ENCODE measurements at regions not wholly inside any gene's neighbourhood (a gene's known extent, or its start where the extent isn't known, plus 50 kb on each side); places are given as distances from the start of the nearest gene placed in this dataset.

- TF ChIP-seq EP300 (conservative IDR thresholded peaks at IDR 0.05; ENCODE audit: poor library complexity, severe bottlenecking) = no peak
- TF ChIP-seq EZH2 (IDR thresholded peaks at IDR 0.05; ENCODE audit: borderline replicate concordance, insufficient read depth, low read length, poor library complexity, severe bottlenecking) = no peak
- no peak for TF ChIP-seq CTCF (IDR thresholded peaks at IDR 0.05; ENCODE audit: poor library complexity, severe bottlenecking)
- TF ChIP-seq POLR2AphosphoS5 (IDR thresholded peaks at IDR 0.05) = no peak
- TF ChIP-seq RAD21 (conservative IDR thresholded peaks at IDR 0.05) = no peak
- no peak for TF ChIP-seq REST (IDR thresholded peaks at IDR 0.05; ENCODE audit: borderline replicate concordance)
- no peak for TF ChIP-seq MXI1 (conservative IDR thresholded peaks at IDR 0.05; ENCODE audit: poor library complexity, severe bottlenecking)
Observed at GRCh38 chr4:132445386-132445785, 703.7 kb upstream of the PCDH10 start.
